B cell (primary cell): ENCODE measurements at regions not wholly inside any gene's neighbourhood (a gene's known extent, or its start where the extent isn't known, plus 50 kb on each side); places are given as distances from the start of the nearest gene placed in this dataset.

Experiments
- ATAC-seq: fragments of 200-7000 bp; cut with Tn5 transposase; one replicate; pipeline ENCODE4 v1.10.0; 2021; ENCODE audit warnings: low read depth, mild to moderate bottlenecking, moderate number of reproducible peaks, moderate library complexity
- CTCF ChIA-PET: fragments of 350-600 bp; sonication (Branson Sonifier 250); formaldehyde crosslinking; loops from one replicate; lab custom pipeline; 2021; ENCODE audit warnings: antibody characterized with exemption, inconsistent platforms; lab: Charles Lee
- POLR2A ChIA-PET: fragments of 350-600 bp; sonication (Branson Sonifier 250); formaldehyde crosslinking; loops from one replicate; lab custom pipeline; 2021; ENCODE audit warnings: antibody characterized with exemption; lab: Charles Lee
- DNase-seq: peaks from one replicate; pipeline ENCODE4 v3.0.0; 2013
- H2AFZ ChIP-seq: 2 replicates; pipeline ENCODE4 v1.6.1; 2012; ENCODE audit warnings: mild to moderate bottlenecking, low read depth, low read length; ENCODE audit not compliant: insufficient read depth, poor library complexity, severe bottlenecking
- H3K27ac ChIP-seq, 2 donors: 1 replicate in 1 of 2; 2 replicates in 1 of 2; pipeline ENCODE4 v1.5.1; 2012 to 2013; ENCODE audit warnings: low read length in 2 of 2, mild to moderate bottlenecking in 2 of 2, moderate library complexity in 1 of 2
- H3K27me3 ChIP-seq, 4 experiments: fragments of 200-600 bp in 1 of 4; sonication (generic) in 1 of 4; replicated peaks in 1 of 4; 1 replicate in 2 of 4; 2 replicates in 2 of 4; pipeline versions ENCODE4 v1.6.1 to v1.7.0; 2013 to 2016; ENCODE audit warnings: low read length in 3 of 4, mild to moderate bottlenecking in 2 of 4, mixed read lengths in 1 of 4, moderate library complexity in 1 of 4; ENCODE audit not compliant: insufficient read depth in 4 of 4, control insufficient read depth in 3 of 4; ENCODE audit errors: control extremely low read depth in 1 of 4
- H3K36me3 ChIP-seq, 2 experiments: replicated peaks in 1 of 2; 1 replicate in 1 of 2; 2 replicates in 1 of 2; pipeline versions ENCODE4 v1.6.1 to v1.7.1; 2013; ENCODE audit warnings: low read length in 1 of 2; ENCODE audit not compliant: insufficient read depth in 2 of 2, control insufficient read depth in 1 of 2; ENCODE audit errors: control extremely low read depth in 1 of 2, extremely low read depth in 1 of 2
- H3K4me1 ChIP-seq, 2 donors: fragments of 200-600 bp in 1 of 2; sonication (generic) in 1 of 2; 1 replicate in 1 of 2; 2 replicates in 1 of 2; pipeline versions ENCODE4 v1.5.1 to v1.6.1; 2013 to 2017; ENCODE audit warnings: low read length in 2 of 2; ENCODE audit not compliant: control insufficient read depth in 2 of 2, insufficient read depth in 2 of 2
- H3K4me2 ChIP-seq: replicated peaks from 2 replicates; pipeline ENCODE3; 2012; ENCODE audit warnings: mild to moderate bottlenecking, low read depth, low read length; ENCODE audit not compliant: poor library complexity, severe bottlenecking
- H3K4me3 ChIP-seq, 5 experiments: fragments of 200-600 bp in 1 of 5; sonication (generic) in 1 of 5; 1 replicate in 3 of 5; 2 replicates in 2 of 5; pipeline versions ENCODE4 v1.5.1 to v1.7.0; 2011 to 2016; ENCODE audit warnings: low read length in 4 of 5, mild to moderate bottlenecking in 4 of 5, low read depth in 2 of 5, control low read depth in 1 of 5, moderate library complexity in 1 of 5; ENCODE audit not compliant: insufficient read depth in 1 of 5; ENCODE audit errors: control extremely low read depth in 1 of 5, extremely low read depth in 1 of 5
- H3K79me2 ChIP-seq: fragments of 200-600 bp; sonication (generic); one replicate; pipeline ENCODE4 v1.6.0; 2016; ENCODE audit warnings: low read length; ENCODE audit not compliant: control insufficient read depth, insufficient read depth
- H3K9ac ChIP-seq: fragments of 200-600 bp; sonication (generic); 2 replicates; pipeline ENCODE4 v1.6.1; 2017; ENCODE audit warnings: mild to moderate bottlenecking, low read length, moderate library complexity
- H3K9me3 ChIP-seq, 3 donors: one replicate each; pipeline versions ENCODE4 v1.6.1 to v1.7.1; 2013; ENCODE audit warnings: low read length in 2 of 3; ENCODE audit not compliant: control insufficient read depth in 2 of 3, insufficient read depth in 1 of 3; ENCODE audit errors: control extremely low read depth in 1 of 3
- H4K20me1 ChIP-seq: 2 replicates; pipeline ENCODE4 v1.6.0; 2012; ENCODE audit warnings: mild to moderate bottlenecking, low read length; ENCODE audit not compliant: insufficient read depth, control insufficient read depth, poor library complexity, severe bottlenecking
- H3K27ac Mint-ChIP-seq: one replicate; pipeline ENCODE4 v1.8.0; 2021; ENCODE audit warnings: mixed read lengths
- H3K27me3 Mint-ChIP-seq: one replicate; pipeline ENCODE4 v1.8.0; 2021; ENCODE audit warnings: mixed read lengths
- H3K4me1 Mint-ChIP-seq: one replicate; pipeline ENCODE4 v1.8.0; 2021; ENCODE audit warnings: mixed read lengths
- H3K4me3 Mint-ChIP-seq: one replicate; pipeline ENCODE4 v1.8.0; 2021; ENCODE audit warnings: mixed read lengths
- H3K9me3 Mint-ChIP-seq: one replicate; pipeline ENCODE4 v1.8.0; 2022; ENCODE audit warnings: mixed read lengths; ENCODE audit not compliant: insufficient read depth
- EZH2 ChIP-seq: IDR thresholded peaks from 2 replicates; pipeline ENCODE4 v1.6.1; 2012; ENCODE audit warnings: borderline replicate concordance, low read depth, mild to moderate bottlenecking, moderate library complexity, low read length; ENCODE audit not compliant: insufficient read depth, poor library complexity, severe bottlenecking
- WGBS: methylation state at CpG from one replicate; pipeline ENCODE4 v1.1.5; 2013; ENCODE audit warnings: missing lambda C conversion rate; ENCODE audit not compliant: insufficient coverage; 5-methylcytosine and 5-hydroxymethylcytosine counted together
- intact Hi-C: fragments of 100-400 bp; cut with micrococcal nuclease; formaldehyde crosslinking; loops from one replicate; pipeline ENCODE4 v1.10.0; 2022
- TF ChIP-seq, protein P1 (sequence below): fragments of 200-600 bp; IDR thresholded peaks from one replicate; pipeline ENCODE4 v1.8.0; 2022; ENCODE audit warnings: antibody characterized with exemption, mild to moderate bottlenecking

DNA sequence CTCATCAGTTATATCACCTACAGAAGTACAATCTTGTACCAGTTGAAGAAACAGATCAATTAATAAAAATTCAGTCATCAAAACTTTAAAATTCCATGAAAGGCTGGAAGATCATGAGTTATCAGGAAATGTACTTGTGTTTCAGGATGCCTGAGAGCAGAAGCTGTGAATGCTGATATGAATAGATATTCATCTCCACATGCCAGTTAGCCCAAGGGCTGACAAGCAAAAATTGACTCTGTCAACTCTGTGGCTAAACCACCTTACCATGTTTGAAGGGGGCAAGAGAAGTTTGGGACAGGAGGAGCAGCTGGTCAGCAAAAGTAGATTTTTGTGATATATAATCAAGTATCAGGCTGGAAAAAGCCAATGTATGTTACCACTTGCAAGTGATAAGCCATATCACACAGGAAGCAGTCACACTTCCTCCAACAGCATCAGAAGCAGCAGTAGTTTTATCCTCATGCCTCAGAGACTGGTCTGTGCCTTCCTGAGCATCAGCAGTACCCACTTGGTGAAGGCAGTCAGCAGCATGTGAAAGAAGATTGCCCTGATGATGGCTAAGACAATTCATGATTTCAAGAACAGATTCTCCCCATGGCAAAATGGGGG, 328.2 kb upstream of the CNTNAP5 start:
- Mint-ChIP-seq H3K27ac (no peak overlapping the region), H3K9me3 (no peaks in the 10 kb centered on the region), H3K27me3 (no peaks in the 10 kb centered on the region), H3K4me1 (no peaks in the 10 kb centered on the region), H3K4me3 (no peak overlapping the region)
- Histone ChIP-seq H3K27me3 (no peaks in the 10 kb centered on the region), H3K9ac (no peak overlapping the region), H3K4me2 (no peak overlapping the region), H4K20me1 (no peaks in the 10 kb centered on the region), H3K4me3 (no peak overlapping the region), H3K27ac (no peak overlapping the region), H3K9me3 (no peaks in the 10 kb centered on the region), H3K4me1 (no peaks in the 10 kb centered on the region), H2AFZ (no peak overlapping the region), H3K79me2 (no peaks in the 10 kb centered on the region), H3K36me3 (no peaks in the 10 kb centered on the region)
- DNase-seq (no peak), ATAC-seq (no peak)
- ChIA-PET CTCF (no interaction called here), POLR2A (no interaction called here)
- TF ChIP-seq, protein P1, sequence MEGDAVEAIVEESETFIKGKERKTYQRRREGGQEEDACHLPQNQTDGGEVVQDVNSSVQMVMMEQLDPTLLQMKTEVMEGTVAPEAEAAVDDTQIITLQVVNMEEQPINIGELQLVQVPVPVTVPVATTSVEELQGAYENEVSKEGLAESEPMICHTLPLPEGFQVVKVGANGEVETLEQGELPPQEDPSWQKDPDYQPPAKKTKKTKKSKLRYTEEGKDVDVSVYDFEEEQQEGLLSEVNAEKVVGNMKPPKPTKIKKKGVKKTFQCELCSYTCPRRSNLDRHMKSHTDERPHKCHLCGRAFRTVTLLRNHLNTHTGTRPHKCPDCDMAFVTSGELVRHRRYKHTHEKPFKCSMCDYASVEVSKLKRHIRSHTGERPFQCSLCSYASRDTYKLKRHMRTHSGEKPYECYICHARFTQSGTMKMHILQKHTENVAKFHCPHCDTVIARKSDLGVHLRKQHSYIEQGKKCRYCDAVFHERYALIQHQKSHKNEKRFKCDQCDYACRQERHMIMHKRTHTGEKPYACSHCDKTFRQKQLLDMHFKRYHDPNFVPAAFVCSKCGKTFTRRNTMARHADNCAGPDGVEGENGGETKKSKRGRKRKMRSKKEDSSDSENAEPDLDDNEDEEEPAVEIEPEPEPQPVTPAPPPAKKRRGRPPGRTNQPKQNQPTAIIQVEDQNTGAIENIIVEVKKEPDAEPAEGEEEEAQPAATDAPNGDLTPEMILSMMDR = no peak
- no peak for TF ChIP-seq EZH2
- intact Hi-C loops = no loop called here

DNA sequence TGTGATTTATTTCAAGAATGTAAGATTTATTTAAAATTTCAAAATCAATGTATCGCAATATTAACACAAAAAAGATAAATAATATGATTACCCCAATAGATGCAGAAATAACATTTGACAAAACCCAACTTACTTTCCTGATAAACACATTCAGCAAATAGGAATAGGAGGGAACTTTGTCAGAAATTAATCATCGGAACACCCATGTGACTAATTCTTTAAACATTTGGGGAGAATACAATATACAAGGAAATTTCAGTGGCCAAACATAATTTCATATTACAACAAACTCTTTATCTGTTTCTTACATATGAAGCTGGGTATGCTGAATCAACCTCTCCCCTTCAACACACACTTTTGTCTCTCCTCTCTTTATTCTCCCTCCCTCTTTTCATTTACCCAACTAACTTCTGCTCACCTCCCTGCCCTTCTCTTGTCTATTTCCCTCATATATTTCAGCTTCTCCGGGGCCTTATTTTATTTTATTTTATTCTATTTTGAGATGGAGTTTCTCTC, 309.6 kb upstream of the CNTNAP5 start:
- POLR2A ChIA-PET = no interaction called here
- Histone ChIP-seq H3K4me2 (no peak overlapping the region), H3K27me3 (no peaks in the 10 kb centered on the region), H4K20me1 (no peaks in the 10 kb centered on the region), H3K9ac (no peak overlapping the region), H3K9me3 (no peaks in the 10 kb centered on the region), H3K36me3 (no peaks in the 10 kb centered on the region), H3K79me2 (no peaks in the 10 kb centered on the region), H3K4me3 (no peak overlapping the region), H3K4me1 (no peaks in the 10 kb centered on the region), H2AFZ (no peak overlapping the region), H3K27ac (no peak overlapping the region)
- WGBS = no CpG with 5 or more reads among the region's 3 CpGs
- intact Hi-C loops = no loop called here
- ATAC-seq (no peak), DNase-seq (no peak)
- H3K4me3 Mint-ChIP-seq = no peak overlapping the region
- H3K27ac Mint-ChIP-seq = no peak overlapping the region
- TF ChIP-seq, protein P1 = no peak
- TF ChIP-seq EZH2 = no peak
- H3K4me1 Mint-ChIP-seq = no peaks in the 10 kb centered on the region
- no peaks in the 10 kb centered on the region for H3K27me3 Mint-ChIP-seq
- peaks cover 9% of the 10 kb centered on the region for H3K9me3 Mint-ChIP-seq
- CTCF ChIA-PET = no interaction called here
